ENCODE measurements at regions not wholly inside any gene's neighbourhood (a gene's known extent, or its start where the extent isn't known, plus 50 kb on each side); places are given as distances from the start of the nearest gene placed in this dataset.
"Not testable (repeated sequence)": the region's sequence is repeated elsewhere in the genome, so short reads cannot be mapped to it uniquely, and the experiment has no call there.

DNA sequence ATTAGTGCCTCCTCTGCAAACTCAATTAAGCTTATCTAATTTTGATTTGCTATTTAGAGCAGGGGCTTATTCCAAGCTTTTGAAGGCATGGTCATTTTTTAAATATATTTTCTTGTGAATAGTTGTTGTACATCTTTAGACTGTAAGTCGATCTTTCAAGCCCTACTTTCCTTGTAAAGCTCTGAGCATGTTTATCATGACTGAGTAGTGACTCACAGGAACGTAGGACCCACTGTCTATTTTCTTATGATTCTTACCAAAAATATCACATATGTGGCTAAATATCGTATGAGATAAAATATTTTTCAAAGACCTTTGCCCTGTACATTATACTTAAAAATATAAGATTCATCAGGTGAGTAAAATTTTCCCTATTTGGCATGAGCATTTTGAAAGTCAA is 440.4 kb upstream of the GRIN3A start:
- H3K79me2 ChIP-seq (ENCODE audit: insufficient read depth, low read length): no peaks in the 10 kb centered on the region
- no peak overlapping the region for H3K27ac ChIP-seq (ENCODE audit: low read depth, low read length)
- no peak overlapping the region for H2AFZ ChIP-seq (ENCODE audit: low read depth, low read length, severe bottlenecking)
- H3K4me2 ChIP-seq (ENCODE audit: low read depth, low read length, poor library complexity, severe bottlenecking): no peak overlapping the region
- H3K27me3 ChIP-seq (ENCODE audit: low read length): no peaks in the 10 kb centered on the region
- no peaks in the 10 kb centered on the region for H4K20me1 ChIP-seq (ENCODE audit: low read depth, low read length)
- peaks cover 5% of the 10 kb centered on the region; the same call in 1 of the 2 replicates for H3K9me3 ChIP-seq (ENCODE audit: insufficient read depth, low read length)
- H3K9ac ChIP-seq (ENCODE audit: low read length): no peak overlapping the region
- no peaks in the 10 kb centered on the region for H3K9me2 ChIP-seq (replicated peaks; ENCODE audit: insufficient read depth, low read length)
- no peak overlapping the region for H3K4me3 ChIP-seq (ENCODE audit: insufficient read depth, low read length, poor library complexity, severe bottlenecking)
- H3F3A ChIP-seq (ENCODE audit: insufficient read depth): no peaks in the 10 kb centered on the region
- no peak for TF ChIP-seq EZH2phosphoT487 (conservative IDR thresholded peaks at IDR 0.05; ENCODE audit: low read length)
- TF ChIP-seq, protein P1, sequence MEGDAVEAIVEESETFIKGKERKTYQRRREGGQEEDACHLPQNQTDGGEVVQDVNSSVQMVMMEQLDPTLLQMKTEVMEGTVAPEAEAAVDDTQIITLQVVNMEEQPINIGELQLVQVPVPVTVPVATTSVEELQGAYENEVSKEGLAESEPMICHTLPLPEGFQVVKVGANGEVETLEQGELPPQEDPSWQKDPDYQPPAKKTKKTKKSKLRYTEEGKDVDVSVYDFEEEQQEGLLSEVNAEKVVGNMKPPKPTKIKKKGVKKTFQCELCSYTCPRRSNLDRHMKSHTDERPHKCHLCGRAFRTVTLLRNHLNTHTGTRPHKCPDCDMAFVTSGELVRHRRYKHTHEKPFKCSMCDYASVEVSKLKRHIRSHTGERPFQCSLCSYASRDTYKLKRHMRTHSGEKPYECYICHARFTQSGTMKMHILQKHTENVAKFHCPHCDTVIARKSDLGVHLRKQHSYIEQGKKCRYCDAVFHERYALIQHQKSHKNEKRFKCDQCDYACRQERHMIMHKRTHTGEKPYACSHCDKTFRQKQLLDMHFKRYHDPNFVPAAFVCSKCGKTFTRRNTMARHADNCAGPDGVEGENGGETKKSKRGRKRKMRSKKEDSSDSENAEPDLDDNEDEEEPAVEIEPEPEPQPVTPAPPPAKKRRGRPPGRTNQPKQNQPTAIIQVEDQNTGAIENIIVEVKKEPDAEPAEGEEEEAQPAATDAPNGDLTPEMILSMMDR (IDR thresholded peaks at IDR 0.05; ENCODE audit: insufficient read depth, low read length, poor library complexity, severe bottlenecking): no peak
- no peaks in the 10 kb centered on the region for H3K36me3 ChIP-seq (ENCODE audit: low read length)

DNA sequence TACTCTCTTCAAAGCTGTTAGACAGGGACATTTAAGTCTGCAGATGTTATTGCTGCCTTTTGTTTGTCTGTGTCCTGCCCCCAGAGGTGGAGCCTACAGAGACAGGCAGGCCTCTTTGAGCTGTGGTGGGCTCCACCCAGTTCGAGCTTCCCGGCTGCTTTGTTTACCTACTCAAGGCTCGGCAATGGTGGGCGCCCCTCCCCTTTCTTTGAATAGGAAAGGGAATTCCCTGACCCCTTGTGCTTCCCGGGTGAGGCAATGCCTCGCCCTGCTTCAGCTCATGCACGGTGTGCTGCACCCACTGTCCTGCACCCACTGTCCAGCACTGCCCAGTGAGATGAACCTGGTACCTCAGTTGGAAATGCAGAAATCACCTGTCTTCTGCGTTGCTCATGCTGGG is 435.8 kb upstream of the GRIN3A start:
- not testable (repeated sequence) for H2AFZ ChIP-seq (ENCODE audit: low read depth, low read length, severe bottlenecking); H3K9ac ChIP-seq (ENCODE audit: low read length); H3K27ac ChIP-seq (ENCODE audit: low read depth, low read length); H3K36me3 ChIP-seq (ENCODE audit: low read length); H3K27me3 ChIP-seq (ENCODE audit: low read length); H3K79me2 ChIP-seq (ENCODE audit: insufficient read depth, low read length); H3K9me3 ChIP-seq (ENCODE audit: insufficient read depth, low read length); H3K4me3 ChIP-seq (ENCODE audit: insufficient read depth, low read length, poor library complexity, severe bottlenecking); H4K20me1 ChIP-seq (ENCODE audit: low read depth, low read length); H3F3A ChIP-seq (ENCODE audit: insufficient read depth); H3K9me2 ChIP-seq (replicated peaks; ENCODE audit: insufficient read depth, low read length); H3K4me2 ChIP-seq (ENCODE audit: low read depth, low read length, poor library complexity, severe bottlenecking)

DNA sequence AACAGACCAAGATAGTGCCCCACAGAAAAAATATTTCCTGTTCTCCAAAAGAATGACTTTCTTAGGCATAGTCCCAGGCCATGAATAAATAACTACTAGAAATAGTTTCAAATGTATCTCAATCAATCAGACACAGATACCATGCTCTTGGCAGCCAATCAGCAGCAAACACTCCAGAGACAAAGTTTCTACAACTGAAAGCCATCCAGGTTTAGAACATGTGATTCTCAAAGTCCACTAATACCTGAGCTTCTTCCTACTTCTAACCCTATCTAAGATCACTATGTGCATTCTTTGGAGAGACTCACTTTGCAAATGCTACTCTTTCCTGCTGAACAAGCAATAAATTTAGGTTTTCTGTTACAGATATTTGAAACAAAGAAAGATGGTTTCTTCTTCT is 425.8 kb upstream of the GRIN3A start:
- Histone ChIP-seq H3K27ac (ENCODE audit: low read depth, low read length) (no peak overlapping the region), H4K20me1 (ENCODE audit: low read depth, low read length) (no peaks in the 10 kb centered on the region), H2AFZ (ENCODE audit: low read depth, low read length, severe bottlenecking) (no peak overlapping the region), H3K4me2 (ENCODE audit: low read depth, low read length, poor library complexity, severe bottlenecking) (no peak overlapping the region), H3K4me3 (ENCODE audit: insufficient read depth, low read length, poor library complexity, severe bottlenecking) (no peak overlapping the region), H3K27me3 (ENCODE audit: low read length) (no peaks in the 10 kb centered on the region), H3K9me2 (replicated peaks; ENCODE audit: insufficient read depth, low read length) (no peaks in the 10 kb centered on the region), H3F3A (ENCODE audit: insufficient read depth) (no peaks in the 10 kb centered on the region), H3K79me2 (ENCODE audit: insufficient read depth, low read length) (no peaks in the 10 kb centered on the region), H3K9me3 (ENCODE audit: insufficient read depth, low read length) (no peaks in the 10 kb centered on the region), H3K36me3 (ENCODE audit: low read length) (no peaks in the 10 kb centered on the region), H3K9ac (ENCODE audit: low read length) (no peak overlapping the region)
- no peak for TF ChIP-seq EZH2phosphoT487 (conservative IDR thresholded peaks at IDR 0.05; ENCODE audit: low read length)
- TF ChIP-seq, protein P1 (IDR thresholded peaks at IDR 0.05; ENCODE audit: insufficient read depth, low read length, poor library complexity, severe bottlenecking): no peak

DNA sequence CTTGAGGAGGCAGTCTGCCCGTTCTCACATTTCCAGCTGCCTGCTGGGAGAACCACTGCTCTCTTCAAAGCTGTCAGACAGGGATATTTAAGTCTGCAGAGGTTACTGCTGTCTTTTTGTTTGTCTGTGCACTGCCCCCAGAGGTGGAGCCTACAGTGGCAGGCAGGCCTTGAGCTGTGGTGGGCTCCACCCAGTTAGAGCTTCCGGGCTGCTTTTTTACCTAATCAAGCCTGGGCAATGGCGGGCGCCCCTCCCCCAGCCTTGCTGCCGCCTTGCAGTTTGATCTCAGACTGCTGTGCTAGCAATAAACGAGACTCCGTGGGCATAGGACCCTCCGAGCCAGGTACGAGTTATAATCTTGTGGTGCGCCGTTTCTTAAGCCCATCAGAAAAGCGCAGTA is 414.6 kb upstream of the GRIN3A start:
- not testable (repeated sequence) for H3K4me3 ChIP-seq (ENCODE audit: insufficient read depth, low read length, poor library complexity, severe bottlenecking); H3K4me2 ChIP-seq (ENCODE audit: low read depth, low read length, poor library complexity, severe bottlenecking); H3K79me2 ChIP-seq (ENCODE audit: insufficient read depth, low read length); H3K27me3 ChIP-seq (ENCODE audit: low read length); H3F3A ChIP-seq (ENCODE audit: insufficient read depth); H3K9ac ChIP-seq (ENCODE audit: low read length); H3K36me3 ChIP-seq (ENCODE audit: low read length); H3K9me2 ChIP-seq (replicated peaks; ENCODE audit: insufficient read depth, low read length); H4K20me1 ChIP-seq (ENCODE audit: low read depth, low read length); H2AFZ ChIP-seq (ENCODE audit: low read depth, low read length, severe bottlenecking); H3K27ac ChIP-seq (ENCODE audit: low read depth, low read length); H3K9me3 ChIP-seq (ENCODE audit: insufficient read depth, low read length)
